CD4-positive, alpha-beta T cell treated with Interleukin-4 for 4 hours (primary cell): ENCODE measurements at regions not wholly inside any gene's neighbourhood (a gene's known extent, or its start where the extent isn't known, plus 50 kb on each side); places are given as distances from the start of the nearest gene placed in this dataset.
"Not testable (repeated sequence)": the region's sequence is repeated elsewhere in the genome, so short reads cannot be mapped to it uniquely, and the experiment has no call there.

ENCODE experiments used
- DNase-seq: peaks from one replicate; pipeline ENCODE4 v3.0.0-alpha.2; 2020

DNA sequence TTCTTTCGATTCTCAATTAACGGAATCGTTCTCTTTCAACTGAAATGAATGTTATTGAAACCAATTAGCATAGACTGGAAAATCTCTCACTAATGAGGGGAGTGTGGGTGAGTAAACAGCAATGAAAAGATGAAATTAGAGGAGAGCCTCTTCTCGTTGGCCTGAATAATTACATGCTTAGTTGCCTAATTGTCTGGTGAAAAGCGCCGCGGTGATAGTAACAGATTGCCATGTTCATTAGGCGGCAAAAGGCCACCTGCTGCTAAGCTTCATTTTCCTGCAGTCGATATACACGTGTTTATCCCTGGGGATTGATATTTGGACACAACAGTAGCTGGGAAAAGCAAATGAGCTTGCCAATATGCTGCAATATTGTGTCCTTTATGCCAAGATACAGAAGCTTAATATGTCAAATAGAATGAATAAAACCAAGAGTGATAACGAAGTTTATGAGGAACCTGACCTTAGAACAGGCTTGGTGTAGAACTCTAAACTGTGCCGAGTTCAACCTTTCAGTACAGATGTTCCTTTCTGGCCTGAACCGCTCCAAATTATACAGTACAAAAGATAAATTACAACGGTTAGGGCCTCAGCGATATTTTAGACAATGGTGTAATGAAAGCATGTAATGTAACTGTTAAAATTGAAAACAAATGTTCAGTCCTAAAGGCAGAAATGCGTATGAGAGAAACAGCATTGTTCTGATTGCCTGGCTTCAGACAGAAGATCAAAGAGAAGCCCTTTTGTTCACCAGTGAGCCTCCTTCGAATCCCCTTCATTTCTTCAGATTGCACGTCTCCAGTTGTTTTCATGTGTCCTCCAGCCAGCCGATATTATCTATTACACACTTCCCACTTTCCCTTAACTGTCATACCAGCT, 185.2 kb downstream of the SHOX2 start:
- DNase-seq = no peak

DNA sequence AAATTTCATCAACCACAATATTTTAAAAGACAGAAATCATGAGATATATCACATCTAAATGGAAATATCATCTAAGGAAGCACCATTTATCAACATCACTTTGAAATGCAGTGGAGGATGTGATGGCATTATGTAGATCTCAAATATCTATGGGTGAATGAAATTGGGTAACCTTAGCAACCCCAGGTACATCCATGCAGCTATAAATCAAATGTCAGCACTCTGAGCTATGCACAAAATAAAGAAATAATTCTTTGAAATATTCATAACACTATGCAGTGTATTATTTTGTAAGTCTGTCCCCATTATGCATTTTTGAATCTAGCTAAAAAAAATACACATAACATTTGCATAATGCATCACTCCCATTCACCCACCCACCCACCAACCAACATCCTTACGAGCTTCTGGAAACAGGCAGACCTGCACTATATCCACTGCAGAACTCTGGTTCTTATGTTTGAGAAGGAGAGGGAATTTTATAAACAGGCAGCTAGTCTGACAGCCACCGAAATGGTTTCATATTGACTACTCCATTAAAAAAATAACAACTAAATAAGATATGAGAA, 186.8 kb downstream of the SHOX2 start:
- DNase-seq = no peak

DNA sequence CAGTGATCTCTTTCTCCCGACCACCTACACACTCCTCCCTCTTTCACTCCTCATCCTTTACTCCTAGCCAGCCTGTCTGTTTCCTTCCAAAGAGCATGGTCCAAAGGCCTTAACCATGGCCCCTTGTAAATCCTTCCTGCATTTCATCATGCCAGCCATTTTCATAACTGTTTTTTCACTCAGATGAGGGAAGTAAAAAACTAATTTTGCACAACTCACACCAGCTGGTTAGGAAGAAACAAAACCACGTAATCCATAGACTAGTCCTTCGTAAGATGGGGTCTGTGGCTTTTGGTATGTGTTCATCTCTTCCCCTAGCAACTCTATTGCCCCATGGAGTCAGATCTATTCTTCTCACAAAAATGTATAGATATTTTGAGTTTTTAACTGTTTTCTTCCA, 187.8 kb downstream of the SHOX2 start:
- no peak for DNase-seq

DNA sequence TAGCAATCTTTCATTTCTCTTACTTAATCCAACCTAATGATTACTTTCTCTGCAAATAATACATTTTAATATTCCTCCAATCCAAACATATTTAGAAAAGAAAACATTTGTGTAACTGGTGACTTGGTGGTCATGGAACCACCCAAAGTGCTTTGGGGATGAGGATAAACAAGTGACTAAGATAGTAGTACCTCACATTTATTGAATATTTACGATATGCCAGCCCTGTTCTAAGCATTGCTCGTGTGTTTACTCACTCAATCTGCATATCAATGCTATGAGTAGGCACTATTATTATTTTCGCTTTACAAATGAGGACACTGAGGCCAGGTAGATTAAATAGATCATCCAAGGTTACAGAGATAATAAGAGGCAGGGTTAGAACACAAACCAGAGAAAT, 189.5 kb downstream of the SHOX2 start:
- DNase-seq = no peak

DNA sequence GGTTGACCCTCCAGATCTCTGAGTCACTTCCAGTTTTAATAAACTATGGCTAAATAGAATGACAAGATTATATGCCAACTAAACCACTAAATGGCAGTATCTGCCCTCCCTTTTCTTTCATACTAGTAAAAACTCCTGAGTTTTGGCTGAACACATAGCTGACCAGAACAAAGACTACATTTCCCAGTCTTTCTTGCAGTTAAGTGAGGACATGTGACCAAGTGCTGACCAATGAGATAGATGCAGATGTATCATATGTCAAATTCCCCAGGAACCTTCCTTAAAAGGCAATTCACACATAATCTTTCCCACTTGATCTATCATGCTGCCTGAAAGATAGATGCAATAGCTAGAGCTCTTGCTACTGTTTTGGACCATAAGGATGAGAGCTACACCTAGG, 191.3 kb downstream of the SHOX2 start:
- DNase-seq = no peak

DNA sequence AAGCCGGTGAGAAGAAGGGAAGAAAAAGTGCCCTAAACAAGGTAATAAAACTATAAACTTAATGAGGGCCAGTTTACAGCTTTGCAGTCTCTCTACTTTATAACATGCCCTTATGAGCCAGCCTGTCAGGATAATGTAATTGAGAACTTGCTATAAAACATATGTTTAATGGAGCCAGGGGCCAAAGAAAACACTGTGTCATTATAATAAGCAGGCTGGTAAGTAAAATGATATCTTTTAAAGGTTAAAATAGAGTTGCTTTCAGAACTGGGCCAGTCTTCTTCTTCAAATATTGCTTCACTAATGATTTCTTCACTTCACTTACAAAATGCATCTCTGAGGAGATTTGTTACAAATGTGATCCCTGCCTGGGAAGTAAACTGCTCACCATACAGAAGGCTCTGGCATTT, 192.5 kb downstream of the SHOX2 start:
- no peak for DNase-seq

DNA sequence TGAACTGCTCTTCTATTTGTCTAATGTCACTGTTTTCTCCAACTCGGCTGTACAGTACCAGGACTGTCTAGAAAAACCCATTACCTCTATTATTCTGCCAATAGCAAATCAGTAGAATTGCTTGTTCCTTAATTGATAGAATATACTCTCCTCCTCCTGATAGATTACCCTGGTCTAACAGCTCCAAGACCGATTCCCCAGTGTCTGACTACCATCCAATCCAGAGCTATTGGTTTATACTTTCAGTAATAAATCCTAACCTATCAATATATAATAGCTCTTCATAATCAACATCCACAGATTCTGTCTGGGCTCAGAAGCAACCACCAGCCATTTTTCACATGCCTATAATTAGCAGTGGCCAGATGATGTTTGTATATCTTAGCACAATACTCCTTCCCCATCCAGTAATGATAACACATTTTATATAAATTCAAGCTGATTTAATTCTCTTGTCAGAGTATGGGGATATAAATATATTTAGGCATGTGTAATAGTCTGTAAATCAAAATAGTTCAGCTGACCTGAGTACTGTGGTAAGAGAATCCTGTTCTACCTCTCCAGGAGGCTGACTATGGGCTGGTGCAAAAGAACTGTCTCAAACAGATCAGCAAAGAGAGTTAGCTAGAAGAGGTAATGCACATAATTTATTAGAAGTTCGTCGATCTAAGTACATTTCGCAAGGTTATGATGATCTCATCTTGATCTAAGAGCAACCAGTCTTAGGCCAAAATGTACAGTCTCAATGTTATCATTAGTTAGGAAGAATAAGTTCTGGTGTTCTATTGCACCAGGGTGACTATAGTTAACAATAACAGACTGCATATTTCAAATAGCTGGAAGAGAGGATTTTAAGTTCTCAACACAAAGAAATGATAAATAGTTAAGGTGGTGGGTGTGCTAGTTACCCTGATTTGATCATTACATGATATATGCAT, 193.4 kb downstream of the SHOX2 start:
- no peak for DNase-seq

DNA sequence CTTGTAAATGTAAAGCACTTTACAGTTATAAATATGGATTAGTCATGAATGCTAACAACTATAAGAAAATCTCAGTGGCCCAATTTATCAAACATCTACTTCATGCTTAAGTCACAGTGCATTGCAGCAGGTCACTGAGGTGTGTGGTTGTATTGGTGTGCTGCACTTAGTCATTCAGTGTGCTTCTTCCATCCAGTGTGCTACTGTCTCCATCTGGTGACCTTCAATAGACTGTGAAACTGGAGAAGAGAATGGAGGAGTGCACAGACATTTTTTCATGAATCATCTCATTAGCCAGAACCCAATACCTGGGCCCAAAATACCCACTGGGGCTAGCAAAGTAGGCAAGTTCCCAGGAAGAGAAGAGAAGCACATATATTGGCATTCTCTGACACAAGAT, 199.6 kb downstream of the SHOX2 start:
- DNase-seq = no peak

DNA sequence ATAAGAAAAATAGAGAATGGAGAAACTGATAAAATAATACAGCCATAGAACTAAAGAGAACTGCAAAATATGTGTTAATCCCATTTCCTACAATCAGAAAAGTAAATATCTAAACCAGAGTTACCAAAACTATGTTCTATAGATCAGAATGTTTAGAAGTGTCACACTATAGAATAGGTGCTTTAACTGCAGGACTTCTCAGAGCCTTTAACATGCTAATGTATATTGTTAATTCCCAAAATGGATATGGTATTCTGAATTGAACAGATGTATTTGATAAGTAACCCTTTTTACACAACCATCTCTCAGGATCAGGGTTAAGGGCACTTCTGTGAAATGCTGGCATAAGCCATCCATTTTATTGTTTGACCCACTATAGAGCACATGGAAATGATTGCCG, 200.3 kb downstream of the SHOX2 start:
- no peak for DNase-seq

DNA sequence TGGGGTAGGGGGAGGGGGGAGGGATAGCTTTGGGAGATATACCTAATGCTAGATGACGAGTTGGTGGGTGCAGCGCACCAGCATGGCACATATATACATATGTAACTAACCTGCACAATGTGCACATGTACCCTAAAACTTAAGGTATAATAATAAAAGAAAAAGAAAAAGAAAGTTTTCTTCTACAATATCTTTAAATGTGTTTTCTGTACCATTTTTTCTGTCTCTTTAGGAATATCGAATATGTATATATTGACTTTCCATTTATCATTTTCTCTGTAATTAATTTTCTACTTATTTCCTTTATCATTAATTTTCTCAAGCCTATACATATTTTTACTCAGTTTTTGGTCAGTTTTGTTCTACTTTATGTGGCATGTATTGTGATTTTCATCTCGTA, 203.5 kb downstream of the SHOX2 start:
- not testable (repeated sequence) for DNase-seq

DNA sequence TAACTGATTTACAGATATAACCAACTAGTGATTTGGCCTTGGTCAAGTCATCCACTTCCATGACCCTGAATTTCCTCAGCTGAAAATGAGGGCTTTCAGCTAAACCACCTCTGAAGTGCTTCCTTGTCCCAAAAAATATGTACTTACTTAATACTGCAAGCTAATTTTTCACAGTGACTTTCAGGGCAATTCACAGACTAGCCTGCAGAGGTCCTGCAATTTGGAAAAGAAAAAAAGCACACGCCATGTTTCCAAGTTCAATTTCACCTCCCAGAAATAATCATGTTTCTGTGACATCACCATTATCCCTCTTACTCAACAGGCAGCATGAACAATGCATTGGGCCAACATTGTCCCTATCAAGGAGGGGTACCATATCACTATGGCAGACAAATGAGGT, 218.2 kb downstream of the SHOX2 start:
- DNase-seq = no peak

DNA sequence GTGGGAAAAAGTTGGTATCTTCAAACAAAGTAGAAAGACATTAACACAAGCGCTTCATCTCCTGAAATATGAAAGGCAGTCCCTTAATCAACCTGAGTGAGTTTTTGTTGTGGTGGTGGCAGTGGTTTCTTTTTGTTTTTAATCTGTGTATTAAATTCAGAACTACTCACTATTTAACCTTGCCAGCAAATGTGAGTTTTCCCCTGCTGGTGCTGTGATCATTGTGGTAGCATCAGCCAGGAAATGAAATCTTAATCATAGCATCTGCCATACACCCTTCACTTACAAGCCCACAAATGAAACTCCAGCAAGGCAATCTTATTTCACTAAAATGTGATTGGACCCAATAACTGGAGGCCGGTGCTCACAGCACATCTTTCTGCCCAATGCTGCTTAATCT, 229.7 kb downstream of the SHOX2 start:
- DNase-seq = no peak

DNA sequence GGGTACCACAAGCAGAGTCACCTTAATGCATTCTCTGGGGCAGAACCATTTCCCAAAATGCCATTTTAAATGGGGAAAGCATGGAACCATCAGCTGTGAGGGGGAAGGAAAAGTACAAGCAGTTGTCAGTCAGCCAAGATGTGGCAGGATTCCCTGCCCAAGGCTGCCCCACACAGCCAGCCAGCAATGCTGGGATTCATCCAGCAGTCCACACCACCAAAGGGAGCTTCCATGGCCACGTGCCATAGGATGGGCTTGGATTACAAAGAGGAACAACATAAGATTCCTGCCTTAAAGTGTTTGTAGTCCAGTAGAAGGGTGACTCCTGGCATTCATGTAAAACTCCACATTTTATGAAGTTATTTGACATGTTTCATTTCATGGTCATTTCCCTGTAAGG, 233.3 kb downstream of the SHOX2 start:
- no peak for DNase-seq

DNA sequence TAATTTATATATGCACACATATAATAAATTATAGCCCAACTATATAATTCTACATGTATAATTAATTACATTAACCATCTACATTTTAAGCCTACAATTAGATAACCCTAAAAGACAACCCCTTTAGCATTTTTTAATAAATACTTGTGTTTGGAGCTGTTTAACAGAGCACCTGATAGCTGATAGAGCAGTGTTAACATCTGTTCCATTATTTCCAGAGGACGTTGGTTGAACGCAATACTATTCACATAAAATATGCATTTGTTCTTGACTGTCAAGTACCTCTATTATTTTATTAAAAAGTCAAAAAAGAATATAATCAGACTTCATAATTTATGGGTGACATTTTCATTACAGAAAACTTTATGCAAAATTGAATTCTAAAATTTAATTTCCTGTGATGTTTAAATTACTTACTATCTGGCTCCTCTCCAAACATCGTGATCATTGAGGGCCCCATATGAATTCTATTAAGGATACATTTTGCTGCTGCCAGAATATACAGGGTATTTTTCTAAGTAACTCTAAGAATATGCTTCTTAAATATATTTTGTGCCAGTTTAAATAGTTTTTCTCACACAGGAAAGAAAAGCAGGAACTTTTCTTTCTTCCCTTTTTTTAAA, 234.3 kb downstream of the SHOX2 start:
- no peak for DNase-seq

DNA sequence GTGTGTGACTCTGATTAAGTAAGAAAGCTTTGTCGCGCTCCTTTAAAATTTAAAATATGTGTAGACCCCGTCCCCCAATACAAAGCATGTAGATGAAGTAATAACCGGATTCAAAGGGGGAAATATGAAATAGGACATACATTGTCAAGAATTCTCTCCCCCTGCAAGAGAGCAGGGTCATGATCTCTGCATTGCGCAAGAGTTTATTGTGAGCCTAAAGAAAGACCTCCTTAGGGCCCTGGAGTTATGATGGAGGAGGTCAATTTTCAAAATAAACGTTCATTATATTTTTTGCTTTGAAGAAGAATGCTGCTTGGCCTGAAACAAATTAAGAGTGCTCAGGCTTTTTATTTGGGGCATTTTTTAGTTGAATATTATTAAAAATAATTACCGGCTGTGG, 235.0 kb downstream of the SHOX2 start:
- DNase-seq = no peak

DNA sequence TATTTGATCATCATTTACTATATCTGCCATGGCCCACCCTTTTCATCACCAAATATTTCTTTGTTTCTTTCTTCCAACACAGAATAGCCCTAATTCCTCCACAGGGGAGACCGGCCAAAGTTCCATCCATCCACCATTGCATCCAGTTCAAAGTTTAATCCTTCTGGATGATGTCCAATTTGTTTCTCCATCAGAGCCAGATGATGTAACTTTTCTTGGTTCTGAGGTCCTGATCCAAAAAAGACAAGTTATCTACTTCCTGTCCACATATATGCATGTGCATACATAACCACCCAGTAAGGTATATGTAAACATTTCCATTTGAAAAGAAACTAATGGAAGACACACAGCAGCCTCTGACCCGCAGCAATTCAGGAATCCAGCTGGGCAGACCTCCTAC, 237.3 kb downstream of the SHOX2 start:
- DNase-seq = no peak

DNA sequence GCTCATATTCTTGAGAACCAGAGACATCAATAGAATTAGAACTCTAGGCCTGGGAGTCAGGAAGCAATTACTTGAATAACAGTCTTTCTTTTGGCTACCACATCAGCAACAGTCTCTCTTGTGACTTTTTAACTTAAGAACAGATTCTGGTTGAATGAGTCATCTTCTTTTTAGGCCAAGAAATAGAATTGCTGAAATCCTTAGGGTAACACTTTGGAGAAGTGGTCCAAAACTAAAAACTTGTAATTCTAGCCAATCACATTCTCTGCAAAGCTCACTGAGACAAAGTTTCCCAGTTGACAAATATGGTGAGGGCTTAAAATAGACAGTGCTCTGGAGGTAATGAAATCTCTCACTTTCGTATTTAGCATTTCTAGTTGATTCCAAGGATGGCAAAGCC, 238.0 kb downstream of the SHOX2 start:
- no peak for DNase-seq

DNA sequence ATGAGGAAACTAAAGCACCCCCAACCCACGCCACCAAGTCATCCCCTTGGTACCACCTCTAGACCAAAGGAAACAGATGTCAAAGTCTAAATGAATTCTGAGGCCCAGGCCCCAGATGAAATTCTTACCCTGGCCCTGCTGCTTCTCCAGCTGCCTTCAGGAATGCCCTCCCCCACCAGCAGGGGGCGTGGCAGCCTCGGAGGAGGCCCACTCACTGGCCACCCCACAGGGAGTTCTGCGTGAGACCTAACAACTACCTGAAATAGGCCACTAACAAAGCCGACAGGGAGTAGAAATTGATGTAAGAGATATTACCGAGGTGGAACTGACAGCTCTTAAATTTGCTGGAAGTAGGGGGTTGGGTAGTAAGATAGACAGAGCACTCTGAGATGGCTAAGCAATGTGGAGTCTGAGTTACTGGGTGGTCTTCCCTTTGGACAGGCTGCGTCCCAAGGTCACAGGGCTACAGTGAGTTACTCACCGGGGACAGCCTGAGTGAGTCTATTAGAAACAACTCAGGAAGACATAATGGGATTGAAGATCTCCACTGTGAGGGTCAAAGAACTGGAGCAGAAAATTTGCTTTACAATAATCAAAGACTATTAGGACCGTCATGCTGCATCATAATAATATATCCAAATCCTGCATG, 240.7 kb downstream of the SHOX2 start:
- DNase-seq = peak; percentile 27

DNA sequence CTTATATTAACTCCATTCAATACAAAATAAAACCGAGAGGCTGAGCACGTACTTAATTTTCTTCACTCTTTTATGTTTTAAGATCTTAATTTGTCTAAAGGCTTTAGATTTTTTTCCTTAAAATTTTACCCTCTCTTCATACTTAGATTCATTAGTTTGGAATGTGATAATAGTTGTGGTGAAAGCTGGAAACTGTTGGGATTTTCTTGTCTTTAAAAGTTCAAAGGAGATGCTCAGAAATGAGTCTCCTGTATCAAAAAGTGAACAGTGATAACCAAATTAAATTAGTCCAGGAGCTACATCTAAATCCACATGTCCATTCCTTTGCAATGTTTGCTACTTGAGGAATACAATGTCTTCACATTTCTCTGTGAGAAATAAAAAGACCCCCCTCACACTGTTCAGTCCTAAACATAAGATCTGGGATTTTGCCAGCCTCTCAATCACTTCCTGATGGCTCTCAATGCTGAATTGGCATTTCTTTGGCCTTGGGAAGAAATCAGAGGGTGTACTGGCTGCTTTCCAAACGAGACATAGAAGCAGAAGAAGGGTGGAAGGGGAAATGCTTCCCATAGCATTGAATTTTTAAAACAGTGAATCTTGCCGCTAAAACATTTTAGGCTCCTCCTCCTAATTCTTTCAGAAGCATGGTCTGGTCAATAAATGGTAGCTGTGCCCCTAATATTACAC, 245.0 kb downstream of the SHOX2 start:
- no peak for DNase-seq

DNA sequence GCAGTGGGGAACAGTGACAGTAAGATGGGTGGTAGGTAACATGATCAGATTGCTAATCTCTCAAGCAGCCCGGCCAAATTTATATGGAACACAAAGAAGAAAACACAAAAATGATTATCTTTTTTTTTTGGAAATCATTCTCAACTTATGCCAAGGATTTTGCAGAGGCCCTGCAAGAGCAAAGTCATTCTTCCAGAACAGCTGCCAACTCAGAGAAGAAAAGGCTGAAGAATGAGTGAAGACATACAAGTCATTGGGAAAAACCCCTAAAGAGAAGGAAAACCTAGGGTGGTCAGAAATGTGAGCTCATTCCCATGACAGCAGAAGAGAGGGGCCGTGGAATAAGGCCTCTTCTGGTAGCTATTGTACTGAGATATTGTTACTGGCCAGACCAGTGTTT, 246.7 kb downstream of the SHOX2 start:
- DNase-seq = no peak

DNA sequence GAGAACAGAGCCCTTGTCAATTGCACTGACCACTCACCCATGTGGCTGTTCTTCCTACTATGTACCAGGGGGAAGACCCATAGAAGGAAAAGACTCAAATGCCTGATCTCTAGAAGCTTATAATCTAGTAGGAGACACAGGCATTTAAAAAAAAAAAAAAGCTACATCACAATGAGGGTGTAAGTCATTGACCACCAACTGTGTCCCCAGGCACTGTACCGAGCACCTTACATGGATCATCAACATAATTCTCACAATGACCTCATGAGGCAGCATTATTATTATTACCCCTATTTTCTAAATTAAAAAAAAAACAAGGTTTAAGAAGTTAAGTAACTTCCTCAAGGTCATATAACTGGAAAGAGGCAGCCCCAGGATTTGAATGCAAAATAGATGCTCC, 247.4 kb downstream of the SHOX2 start:
- DNase-seq = no peak

DNA sequence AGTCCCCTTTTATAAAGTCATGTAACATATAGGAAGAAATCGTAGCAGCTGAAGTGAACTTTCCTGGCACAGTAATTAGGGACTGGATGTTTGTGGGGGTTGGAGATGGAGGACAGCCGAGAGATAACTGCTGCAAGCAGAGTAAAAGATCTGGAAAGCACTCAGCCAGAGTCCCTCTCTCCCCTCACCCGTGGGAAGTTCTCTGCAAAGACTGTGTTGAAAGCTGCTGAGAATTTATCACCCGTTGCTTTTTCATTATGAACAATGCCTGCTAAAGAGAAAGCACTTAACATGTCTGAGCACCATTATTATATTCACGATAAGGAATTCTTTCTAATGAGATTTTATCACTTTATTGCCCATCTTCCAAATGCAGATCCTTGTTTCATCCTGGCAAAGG, 248.8 kb downstream of the SHOX2 start:
- no peak for DNase-seq
